ENCODE measurements at regions not wholly inside any gene's neighbourhood (a gene's known extent, or its start where the extent isn't known, plus 50 kb on each side); places are given as distances from the start of the nearest gene placed in this dataset.

GRCh38 chr10:32151871-32152270 is 95.6 kb upstream of the KIF5B start:
- BruUV-seq (replicated peaks), result no TSS peak
- CTCF ChIA-PET (ENCODE audit: unreplicated experiment), result no interaction called here
- Histone ChIP-seq H2AFZ (ENCODE audit: low read length) (no peak overlapping the region), H3K9me3 (ENCODE audit: low read length) (no peaks in the 10 kb centered on the region), H3K79me2 (ENCODE audit: insufficient read depth, low read depth, low read length) (no peaks in the 10 kb centered on the region), H3K4me2 (ENCODE audit: low read length) (no peak overlapping the region), H3K4me1 (ENCODE audit: insufficient read depth, low read length, poor library complexity, severe bottlenecking) (no peaks in the 10 kb centered on the region), H4K20me1 (ENCODE audit: insufficient read depth, low read length) (no peaks in the 10 kb centered on the region), H3K9me2 (ENCODE audit: insufficient read depth, low read length) (no peaks in the 10 kb centered on the region), H3K36me3 (ENCODE audit: insufficient read depth, low read length) (no peaks in the 10 kb centered on the region), H3K4me3 (ENCODE audit: low read depth, low read length, poor library complexity, severe bottlenecking) (no peak overlapping the region), H3K27ac (ENCODE audit: low read depth, low read length, poor library complexity, severe bottlenecking) (no peak overlapping the region)
- intact Hi-C loops (cut with micrococcal nuclease; ENCODE audit: unreplicated experiment), result no loop called here
- no peak for DNase-seq (ENCODE audit: low spot score)
- TF ChIP-seq EZH2phosphoT487 (IDR thresholded peaks at IDR 0.05; ENCODE audit: borderline replicate concordance, low read depth, low read length) (no peak), CTCF (conservative IDR thresholded peaks at IDR 0.05; ENCODE audit: low read length) (no peak)
- POLR2A ChIA-PET, result no interaction called here

DNA sequence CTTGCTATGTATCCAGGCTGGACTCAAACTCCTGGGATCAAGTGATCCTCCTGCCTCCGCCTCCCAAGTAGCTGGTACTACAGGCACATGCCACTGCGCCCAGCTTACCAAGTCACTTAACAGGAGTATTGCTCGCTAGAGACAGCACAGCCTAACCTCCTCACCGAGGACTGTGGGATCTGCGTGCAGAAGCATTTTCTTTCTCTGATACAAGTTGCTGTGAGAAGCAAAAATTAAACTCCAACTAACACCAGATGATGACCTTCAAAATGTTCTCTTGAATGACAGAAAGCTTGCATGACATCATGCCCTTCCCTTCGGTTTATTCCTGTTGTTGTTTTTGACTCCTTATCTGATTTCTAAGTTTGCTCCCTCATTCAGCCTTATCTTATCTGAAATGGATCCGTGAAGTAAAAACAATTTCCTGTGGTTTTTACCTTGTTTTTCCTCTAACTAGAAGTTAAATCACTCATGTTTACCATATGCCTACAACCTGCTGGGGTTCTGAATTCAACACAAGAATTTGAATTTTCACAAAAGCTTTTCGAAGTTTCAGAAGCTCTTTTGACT is 94.4 kb upstream of the KIF5B start:
- Histone ChIP-seq H3K9me2 (ENCODE audit: insufficient read depth, low read length) (no peaks in the 10 kb centered on the region), H3K27ac (ENCODE audit: low read depth, low read length, poor library complexity, severe bottlenecking) (no peak overlapping the region), H3K4me2 (ENCODE audit: low read length) (no peak overlapping the region), H2AFZ (ENCODE audit: low read length) (no peak overlapping the region), H3K4me3 (ENCODE audit: low read depth, low read length, poor library complexity, severe bottlenecking) (no peak overlapping the region), H3K36me3 (ENCODE audit: insufficient read depth, low read length) (no peaks in the 10 kb centered on the region), H3K4me1 (ENCODE audit: insufficient read depth, low read length, poor library complexity, severe bottlenecking) (no peaks in the 10 kb centered on the region), H3K79me2 (ENCODE audit: insufficient read depth, low read depth, low read length) (no peaks in the 10 kb centered on the region), H3K9me3 (ENCODE audit: low read length) (no peaks in the 10 kb centered on the region), H4K20me1 (ENCODE audit: insufficient read depth, low read length) (no peaks in the 10 kb centered on the region)
- CTCF ChIA-PET (ENCODE audit: unreplicated experiment), result no interaction called here
- intact Hi-C loops (cut with micrococcal nuclease; ENCODE audit: unreplicated experiment), result no loop called here
- TF ChIP-seq EZH2phosphoT487 (IDR thresholded peaks at IDR 0.05; ENCODE audit: borderline replicate concordance, low read depth, low read length), result no peak
- TF ChIP-seq CTCF (conservative IDR thresholded peaks at IDR 0.05; ENCODE audit: low read length), result no peak
- no TSS peak for BruUV-seq (replicated peaks)
- POLR2A ChIA-PET, result interaction anchor here (0.6 kb wide), 1 partner anchor 880 kb away, joined by 4 read pairs; no protein-coding TSS in a partner anchor
- no peak for DNase-seq (ENCODE audit: low spot score)

DNA sequence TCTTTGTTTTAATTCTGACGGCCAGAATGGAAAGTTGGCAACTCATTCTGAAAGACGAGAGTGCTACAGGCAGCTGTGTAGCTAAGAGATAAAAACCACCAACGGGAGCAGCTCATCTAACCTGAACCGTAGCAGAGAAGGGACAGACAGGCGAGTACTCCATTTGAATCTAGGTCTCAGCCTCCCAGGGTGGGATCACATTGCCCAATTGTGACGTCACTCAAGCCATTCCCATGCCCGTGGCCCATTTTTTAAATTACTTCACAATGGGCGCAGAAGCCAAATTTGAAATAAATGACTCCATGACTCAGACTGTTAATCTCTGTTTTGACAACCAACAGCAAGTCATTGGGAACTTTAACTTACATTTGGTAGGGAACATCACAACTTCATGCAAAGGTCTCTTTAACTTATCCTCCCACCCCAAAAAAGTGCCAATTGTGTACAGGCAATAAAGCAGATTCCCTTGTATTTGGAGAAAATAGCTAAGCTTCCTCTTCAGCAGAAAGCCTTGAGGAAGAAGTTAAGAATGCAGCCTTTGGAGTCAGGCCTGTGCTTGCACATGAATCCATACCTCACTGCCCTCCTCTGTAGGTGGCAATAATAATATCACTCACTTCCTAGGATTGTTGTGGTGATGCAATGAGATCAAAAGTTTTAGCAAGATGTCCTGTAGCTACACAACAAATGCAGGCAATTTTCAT is 93.2 kb upstream of the KIF5B start:
- no peak overlapping the region for H3K4me2 ChIP-seq (ENCODE audit: low read length)
- intact Hi-C loops (cut with micrococcal nuclease; ENCODE audit: unreplicated experiment), result no loop called here
- ChIA-PET CTCF (ENCODE audit: unreplicated experiment) (no interaction called here), POLR2A (no interaction called here)
- no peak for DNase-seq (ENCODE audit: low spot score)
- H3K4me1 ChIP-seq (ENCODE audit: insufficient read depth, low read length, poor library complexity, severe bottlenecking), result no peaks in the 10 kb centered on the region
- no peaks in the 10 kb centered on the region for H3K9me3 ChIP-seq (ENCODE audit: low read length)
- no peak overlapping the region for H3K27ac ChIP-seq (ENCODE audit: low read depth, low read length, poor library complexity, severe bottlenecking)
- TF ChIP-seq CTCF (conservative IDR thresholded peaks at IDR 0.05; ENCODE audit: low read length), result no peak
- TF ChIP-seq EZH2phosphoT487 (IDR thresholded peaks at IDR 0.05; ENCODE audit: borderline replicate concordance, low read depth, low read length), result no peak
- H3K36me3 ChIP-seq (ENCODE audit: insufficient read depth, low read length), result no peaks in the 10 kb centered on the region
- H3K4me3 ChIP-seq (ENCODE audit: low read depth, low read length, poor library complexity, severe bottlenecking), result no peak overlapping the region
- no TSS peak for BruUV-seq (replicated peaks)
- H3K9me2 ChIP-seq (ENCODE audit: insufficient read depth, low read length), result no peaks in the 10 kb centered on the region
- no peak overlapping the region for H2AFZ ChIP-seq (ENCODE audit: low read length)
- no peaks in the 10 kb centered on the region for H3K79me2 ChIP-seq (ENCODE audit: insufficient read depth, low read depth, low read length)
- no peaks in the 10 kb centered on the region for H4K20me1 ChIP-seq (ENCODE audit: insufficient read depth, low read length)

Data from OCI-LY7 (cell line).